Dermis microvascular lymphatic vessel endothelial cell (primary cell): ENCODE measurements at regions not wholly inside any gene's neighbourhood (a gene's known extent, or its start where the extent isn't known, plus 50 kb on each side); places are given as distances from the start of the nearest gene placed in this dataset.
"Not testable (repeated sequence)": the region's sequence is repeated elsewhere in the genome, so short reads cannot be mapped to it uniquely, and the experiment has no call there.

Experiments used
- DNase-seq, 2 donors: peaks; one replicate each; pipeline versions ENCODE4 v3.0.0 to v3.0.0-alpha.2; 2010; ENCODE audit warnings: low read depth in 2 of 2

DNA sequence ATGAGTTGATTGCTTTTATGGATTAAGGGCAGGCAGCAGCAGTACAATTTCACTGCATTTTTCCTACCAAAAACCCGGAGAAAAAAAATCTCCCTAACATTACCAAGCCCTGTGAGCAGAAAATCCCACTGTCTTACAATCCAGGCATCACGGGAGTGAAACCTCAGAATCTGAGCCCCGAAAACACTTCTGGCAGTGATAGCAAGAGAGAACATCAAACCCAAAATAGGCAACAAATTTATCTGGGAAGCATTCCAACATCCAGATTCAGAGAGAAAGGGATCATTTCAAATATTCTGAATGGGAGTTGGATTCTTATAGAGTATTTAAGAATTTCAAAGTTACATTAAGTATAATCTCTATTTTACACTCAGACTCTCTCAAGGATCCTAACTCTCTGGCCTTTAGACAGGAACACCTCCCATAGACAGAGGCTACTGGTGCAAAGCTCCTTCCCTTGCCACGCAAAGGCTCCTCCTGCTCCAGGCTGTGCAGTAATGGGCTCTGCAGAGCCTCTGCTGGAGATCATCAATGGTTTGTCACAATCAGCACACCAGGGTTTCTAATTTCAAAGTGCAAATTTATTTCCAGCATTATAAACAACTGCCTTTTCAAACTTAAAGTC, 256.9 kb downstream of the PARM1 start:
- no peak for DNase-seq

DNA sequence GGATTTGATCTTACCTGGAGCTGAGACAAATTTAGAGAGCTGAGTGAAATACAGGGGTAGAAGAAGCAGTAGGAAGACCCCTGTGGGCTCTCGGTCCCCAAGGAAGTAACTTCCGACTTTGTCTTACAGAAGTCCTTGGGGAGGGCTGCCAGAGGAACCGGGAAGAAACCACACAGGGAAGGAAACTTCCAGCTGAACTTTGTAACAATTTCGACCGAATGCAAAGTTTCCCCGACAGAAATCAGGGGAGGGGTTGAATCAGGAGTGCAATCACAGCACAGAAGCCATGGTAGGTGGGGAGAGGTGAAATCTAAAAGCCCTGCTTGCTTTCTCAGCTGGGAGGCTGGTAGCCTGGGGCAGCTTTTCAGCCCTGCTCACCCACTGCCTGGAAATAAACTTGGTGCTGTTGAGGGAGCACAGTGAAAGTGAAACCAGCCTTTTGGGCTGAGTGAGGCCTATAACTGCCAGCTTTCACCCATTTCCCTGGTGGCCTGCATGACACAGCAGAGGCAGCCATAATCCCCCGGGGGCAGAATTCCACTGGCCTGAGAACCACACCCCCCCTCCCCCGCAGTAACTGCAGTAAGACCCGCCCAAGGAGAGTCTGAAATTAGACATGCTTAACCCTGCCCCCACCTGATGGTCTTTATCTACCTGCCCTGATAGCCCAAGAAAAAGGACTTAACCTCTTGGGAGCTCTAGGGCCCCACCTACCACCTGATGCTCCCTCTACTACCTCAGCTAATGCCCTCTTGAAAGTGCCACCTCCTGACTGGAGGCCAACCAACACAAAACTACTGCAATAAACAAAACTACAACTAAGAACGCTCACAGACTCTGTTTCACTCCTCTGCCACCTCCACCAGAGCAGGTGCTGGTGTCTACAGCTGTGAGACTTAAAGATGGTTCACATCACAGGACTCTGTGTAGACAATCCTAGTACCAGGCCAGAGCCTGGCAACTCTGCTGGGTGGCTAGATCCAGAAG, 248.2 kb downstream of the PARM1 start:
- no peak for DNase-seq

DNA sequence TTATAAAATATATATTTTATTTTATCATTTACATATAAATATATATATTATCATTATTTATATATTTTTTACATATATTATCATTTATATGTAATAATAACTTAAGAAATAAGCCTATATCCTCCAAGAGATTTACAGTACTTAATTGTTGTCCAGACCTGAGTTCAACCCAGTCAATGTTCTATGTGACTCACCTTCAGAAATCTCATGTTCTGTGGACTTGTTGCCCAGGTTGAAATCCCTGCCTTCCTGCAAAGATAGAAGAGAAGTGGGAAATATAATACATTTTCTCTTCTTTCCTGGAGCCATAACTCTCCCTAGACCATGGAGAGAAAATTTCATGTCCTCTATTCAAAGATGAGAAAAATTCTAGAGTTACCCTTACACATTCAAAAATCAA, 247.3 kb downstream of the PARM1 start:
- DNase-seq, result no peak

DNA sequence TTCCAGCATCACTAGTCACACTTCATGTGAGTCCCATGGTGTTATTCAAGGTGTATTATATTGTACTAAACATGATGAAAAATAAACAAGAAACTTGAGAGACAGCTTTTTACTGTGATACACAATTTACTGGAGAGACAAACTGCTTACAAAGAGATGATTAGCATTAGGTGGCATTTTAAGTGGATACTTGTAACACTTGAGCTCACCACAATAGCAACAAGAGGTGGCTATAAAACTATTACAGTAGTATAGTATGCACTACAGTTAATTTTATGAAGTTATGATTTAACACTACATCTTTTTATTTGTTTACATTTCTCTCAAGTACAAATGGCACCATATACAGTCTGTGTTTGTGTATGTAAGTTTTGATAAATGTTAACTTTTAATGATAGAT, 246.6 kb downstream of the PARM1 start:
- no peak for DNase-seq

DNA sequence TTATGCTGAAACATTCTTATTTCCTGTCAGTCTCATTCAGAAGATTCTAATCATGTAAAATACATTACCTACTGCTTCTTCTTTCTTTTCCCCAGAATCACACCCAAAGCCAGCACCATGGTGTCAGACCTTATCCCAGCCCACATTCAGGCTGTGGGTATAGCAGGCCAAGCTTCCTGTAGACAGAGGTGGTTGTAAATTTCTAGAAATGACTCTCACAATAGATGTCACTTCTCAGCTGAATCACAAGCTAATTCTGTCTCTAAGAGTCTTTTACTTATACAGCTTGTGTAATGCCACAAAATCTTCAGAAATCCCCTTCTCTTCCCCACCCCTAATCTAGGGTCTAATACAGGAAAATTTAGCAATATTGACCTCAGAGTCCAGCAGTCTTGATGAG, 239.6 kb downstream of the PARM1 start:
- no peak for DNase-seq

DNA sequence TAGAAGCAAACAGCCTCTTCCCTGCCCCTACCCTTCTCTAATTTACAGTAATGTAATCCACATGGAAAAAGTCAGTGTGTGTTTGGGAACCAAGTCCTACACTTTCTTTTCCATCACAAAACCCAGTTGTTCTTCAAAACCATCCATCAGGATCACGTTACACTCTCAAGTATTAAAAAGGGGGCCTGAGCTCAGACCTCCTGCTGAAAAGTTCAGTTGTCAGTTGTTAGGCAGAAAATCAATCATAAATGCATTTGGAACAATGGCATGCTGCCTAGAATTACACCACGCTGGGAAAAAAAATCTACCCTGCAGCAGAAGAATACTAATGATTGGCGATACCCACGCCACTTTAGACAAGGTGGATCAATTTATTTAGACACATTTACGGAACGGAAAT, 236.5 kb downstream of the PARM1 start:
- no peak for DNase-seq

DNA sequence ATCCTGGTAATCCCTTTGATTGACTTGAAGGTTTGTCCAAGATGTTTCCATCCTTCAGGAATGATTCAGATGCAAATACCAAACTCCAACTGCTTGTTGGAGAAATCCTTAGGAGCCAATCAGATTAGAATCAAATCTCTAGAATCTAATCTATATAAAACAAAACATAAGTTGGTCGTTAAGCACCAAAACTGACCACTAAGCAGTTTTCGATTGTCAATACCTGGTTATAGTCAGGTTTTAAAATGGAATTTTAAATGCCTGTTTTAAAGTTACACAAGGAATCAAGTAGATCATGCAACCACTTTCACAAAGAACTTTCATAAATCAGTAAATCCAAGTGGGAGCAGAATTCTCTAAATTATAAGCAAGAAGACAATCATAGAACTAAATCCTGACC, 236.1 kb downstream of the PARM1 start:
- no peak for DNase-seq

DNA sequence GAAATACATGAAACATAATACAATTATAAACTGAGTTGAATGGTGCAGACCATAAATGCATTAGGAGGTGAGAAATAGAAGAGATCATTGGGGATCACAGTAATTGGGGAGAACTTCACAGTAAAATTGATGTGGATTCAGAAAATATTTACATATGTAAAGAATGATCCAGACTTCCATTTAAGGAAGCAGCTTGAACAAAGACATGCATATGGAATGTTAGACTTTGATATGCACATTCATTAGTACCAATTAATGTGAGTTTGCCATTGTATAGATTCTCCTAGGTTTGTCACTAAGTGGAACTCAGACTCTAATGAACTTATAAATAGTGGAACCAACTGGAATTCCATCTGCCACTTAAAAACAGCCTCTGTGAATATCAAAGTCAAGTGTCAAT, 235.6 kb downstream of the PARM1 start:
- DNase-seq, result no peak

DNA sequence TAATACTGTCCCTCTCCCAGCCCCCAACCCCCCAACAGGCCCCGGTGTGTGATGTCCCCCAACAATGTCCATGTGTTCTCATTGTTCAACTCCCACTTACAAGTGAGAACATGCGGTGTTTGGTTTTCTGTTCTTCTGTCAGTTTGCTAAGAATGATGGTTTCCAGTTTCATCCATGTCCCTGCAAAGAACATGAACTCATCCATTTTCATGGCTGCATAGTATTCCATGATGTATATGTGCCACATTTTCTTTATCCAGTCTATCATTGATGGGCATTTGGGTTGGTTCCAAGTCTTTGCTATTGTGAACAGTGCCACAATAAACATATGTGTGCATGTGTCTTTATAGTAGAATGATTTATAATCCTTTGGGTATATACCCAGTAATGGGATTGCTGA, 232.2 kb downstream of the PARM1 start:
- DNase-seq, result not testable (repeated sequence)

DNA sequence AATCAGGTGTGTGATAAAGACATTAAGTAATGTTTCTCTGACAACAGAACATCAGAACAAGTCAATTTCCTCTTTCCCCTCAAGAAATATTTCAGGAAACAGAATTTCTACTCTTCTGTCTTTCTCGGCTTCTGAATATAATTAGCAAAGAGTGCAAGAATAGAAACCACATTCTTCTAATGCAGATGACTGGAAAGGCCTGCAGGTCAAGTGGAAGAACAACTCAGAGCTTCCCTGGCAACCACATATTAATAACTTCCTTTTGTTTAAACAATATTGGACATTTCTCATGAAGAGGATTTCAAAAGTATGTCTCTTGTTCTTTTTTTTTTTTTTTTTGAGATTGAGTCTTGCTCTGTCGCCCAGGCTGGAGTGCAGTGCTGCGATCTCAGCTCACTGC, 225.5 kb downstream of the PARM1 start:
- DNase-seq, result no peak

DNA sequence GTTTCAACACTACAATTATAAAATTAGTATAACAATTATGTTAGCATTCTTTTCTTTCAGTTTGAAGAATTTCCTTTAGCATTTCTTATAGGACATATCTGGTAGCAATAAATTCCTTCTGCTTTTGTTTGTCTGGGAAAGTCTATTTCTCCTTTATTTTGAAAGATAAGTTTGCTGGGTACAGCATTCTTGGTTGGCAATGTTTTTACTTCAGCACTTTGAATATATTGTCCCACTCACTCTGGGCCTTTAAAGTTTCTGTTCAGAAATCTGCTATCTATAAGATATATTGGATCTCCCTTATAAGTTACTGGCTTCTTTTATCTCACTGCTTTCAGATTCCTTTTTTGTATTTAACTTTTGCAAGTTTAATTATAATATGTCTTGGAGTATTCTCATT, 222.1 kb downstream of the PARM1 start:
- DNase-seq, result no peak

DNA sequence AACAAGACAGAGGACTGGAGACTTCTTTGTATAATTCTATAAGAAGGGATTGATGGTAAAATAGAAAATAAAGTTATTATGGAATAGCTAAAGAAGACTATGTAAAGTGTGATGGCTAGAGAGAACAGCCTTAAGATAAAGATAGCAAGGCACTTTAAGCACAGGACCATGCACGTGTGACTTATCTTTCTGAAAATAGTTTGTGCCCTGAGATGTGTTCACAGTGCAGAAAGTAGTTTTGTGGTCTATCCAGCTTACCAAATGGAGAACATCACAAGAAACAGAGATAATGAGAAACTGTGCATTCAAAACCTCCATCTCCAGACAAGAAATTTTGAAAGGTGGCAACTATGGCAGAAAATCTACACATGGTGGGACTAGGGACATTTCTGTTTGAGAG, 213.3 kb downstream of the PARM1 start:
- no peak for DNase-seq

DNA sequence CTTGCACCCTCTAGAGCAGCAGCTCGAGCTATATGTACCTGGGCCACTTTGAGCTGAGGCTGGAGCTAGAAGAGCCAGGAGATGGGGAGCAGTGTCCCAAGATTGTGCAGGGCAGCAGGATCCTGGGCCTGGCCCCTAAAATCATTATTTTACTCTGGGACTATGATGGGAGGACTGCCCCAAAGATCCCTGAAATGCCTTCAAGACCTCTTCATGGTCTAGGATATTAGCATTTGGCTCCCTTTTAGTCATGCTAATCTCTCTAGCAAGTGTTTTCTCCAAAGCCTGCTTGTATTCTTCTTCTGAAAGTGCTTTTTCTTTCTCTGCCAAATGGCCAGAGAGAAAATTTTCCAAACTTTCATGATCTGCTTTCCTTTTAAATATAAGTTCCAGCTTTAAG, 211.6 kb downstream of the PARM1 start:
- DNase-seq, result no peak

DNA sequence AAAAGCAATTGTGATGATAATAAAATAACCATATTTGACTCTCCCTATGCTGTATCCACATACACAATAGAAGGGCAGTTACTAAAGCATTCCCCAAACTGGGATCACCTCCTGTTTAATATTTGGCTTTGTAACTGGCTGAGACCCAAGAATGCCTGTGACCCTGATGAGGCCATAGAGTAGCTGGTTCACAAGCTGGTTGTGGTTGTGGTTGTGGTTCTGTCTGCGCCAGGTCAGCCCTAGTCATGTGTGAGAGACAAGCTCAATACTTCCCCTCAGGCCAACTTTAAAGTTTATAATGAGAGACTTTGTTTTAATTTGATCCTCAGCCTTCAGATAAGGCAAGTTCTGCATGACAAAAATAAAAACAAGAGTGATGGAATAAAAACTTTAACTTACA, 209.9 kb downstream of the PARM1 start:
- DNase-seq, result no peak

DNA sequence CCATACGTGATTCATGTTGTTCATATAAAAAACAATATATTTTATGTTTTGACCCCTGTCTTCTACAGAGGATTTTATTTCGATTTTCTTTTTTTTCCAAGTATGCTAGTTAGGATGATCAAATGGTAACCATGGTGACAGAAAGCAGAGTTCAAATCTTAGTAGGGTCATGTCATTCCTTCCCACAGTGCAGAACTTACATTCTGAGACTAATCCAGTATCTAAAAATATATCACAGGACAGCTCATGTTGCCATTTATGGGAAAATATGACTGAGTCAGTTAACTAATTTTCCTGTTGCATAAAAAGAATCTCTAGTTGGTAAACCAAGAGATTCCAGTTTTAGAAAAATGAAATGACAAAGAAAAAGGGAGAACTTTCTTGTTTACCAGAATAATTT, 209.5 kb downstream of the PARM1 start:
- DNase-seq, result no peak

DNA sequence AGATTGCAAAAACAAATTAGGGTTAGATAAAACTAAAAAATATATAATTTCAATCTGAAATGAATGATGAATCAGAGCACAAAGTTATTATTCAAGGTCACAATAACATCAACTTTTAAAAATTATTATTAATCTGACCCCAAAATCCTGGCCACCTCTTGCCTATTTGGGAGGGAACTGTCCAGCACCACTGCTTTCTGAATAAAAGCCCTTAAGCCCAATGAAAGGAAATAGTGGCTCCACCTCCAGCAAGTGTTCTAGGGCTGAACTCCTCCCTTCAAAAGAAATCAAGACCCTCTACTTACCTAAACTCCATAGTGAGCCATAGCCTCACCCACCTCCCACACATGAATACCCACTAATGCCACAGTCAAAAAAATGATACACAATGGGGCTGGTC, 208.2 kb downstream of the PARM1 start:
- no peak for DNase-seq

DNA sequence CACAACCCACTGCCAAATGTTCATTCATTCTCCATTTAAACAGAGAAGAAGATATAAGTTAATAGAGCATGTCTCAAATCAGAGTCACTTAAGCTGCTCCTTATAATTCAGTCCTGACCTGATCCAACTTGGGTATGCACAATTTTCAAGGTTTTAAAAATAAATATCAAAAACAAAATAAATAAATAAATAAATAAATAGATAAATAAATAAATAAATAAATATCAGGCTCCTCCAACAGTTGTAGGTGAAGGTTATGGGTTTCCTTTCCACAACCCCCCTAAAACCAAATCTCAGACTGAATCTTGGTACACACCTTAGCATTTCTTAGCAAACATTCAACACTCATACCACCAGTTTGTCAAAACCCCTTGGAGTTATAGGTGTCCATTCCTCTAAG, 204.4 kb downstream of the PARM1 start:
- DNase-seq, result no peak

DNA sequence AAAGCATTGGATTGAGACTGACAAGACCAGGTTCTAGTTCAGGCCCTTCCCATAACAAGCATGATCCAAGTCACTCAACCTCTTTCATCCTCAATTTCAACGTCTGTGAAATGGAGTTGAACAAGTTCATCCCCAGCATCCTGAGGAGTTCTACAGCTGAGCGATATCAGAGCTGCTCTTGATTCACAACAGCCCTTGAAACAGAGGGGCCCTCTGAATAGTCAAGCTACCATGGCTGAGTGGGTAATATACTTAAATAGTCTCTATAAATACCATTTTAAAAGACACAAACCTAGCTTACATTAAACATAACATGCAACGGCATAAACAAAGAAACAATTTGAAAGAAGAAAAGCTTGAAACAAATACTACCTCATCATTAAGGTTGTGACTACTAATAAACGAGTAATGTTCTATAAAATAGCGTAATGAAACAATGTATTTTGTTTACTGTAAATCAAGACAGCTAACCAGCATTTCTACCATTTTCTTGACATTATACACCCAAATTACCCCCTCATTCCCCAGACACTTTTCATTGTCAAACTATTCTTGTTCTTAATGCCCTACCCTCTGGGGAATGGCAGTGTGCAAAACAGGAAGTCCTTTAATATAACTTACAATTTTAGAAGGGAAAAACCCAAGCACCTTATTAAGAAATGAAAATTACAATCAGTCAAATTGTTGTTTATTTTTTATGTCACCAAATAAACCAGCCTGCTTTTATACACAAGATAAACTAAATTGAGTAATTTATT, 202.3 kb downstream of the PARM1 start:
- DNase-seq, result no peak

DNA sequence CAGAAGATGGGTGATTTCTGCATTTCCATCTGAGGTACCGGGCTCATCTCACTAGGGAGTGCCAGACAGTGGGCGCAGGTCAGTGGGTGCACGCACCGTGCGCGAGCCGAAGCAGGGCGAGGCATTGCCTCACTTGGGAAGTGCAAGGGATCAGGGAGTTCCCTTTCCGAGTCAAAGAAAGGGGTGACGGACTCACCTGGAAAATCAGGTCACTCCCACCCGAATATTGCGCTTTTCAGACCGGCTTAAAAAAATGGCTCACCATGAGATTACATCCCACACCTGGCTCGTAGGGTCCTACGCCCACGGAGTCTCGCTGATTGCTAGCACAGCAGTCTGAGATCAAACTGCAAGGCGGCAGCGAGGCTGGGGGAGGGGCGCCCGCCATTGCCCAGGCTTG, 194.0 kb downstream of the PARM1 start:
- DNase-seq, result not testable (repeated sequence)

DNA sequence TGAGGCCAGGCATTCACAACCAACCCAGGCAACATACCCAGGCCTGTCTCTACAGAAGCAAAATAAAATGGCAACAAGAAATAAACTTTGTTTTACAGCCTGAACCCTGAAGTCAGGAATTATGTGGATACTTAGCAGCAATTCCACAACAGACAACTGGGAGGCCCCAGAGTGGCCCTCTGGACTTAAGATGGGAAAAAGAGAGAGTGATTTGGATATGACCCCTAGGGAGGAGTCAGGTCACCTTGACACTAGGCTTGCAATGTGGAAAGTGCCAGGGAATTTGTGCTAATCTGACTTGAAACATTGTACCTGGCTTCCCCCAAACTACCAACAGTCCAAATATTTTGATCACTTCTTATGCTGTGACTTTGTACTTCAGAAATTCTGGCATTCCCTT, 193.1 kb downstream of the PARM1 start:
- no peak for DNase-seq

DNA sequence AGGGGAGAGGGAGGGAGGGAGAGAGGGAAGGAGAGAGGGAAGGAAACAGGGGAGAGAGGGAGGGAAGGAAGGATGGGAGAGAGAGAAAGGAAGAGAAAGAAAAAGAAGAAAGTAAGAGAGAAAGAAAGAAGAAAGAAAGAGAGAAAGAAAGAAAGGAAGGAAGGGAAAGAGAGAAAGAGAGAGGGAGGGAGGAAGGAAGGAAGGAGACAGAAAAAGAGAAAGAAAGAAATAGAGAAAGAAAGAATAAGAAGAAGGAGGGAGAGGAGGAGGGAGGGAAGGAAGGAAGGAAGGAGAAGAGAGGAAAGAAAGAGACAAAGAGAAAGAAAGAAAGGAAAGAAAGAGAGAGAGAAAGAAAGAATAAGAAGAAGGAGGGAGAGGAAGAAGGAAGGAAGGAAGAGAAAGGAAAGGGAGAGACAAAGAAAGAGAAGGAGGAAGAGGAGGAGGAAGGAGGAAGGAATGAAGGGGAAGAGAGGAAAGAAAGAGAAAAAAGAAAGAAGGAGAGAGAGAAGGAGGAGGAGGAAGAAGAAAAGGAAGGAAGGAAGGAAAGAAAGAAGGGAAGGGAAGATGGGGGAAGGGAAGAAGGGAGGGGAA, 189.6 kb downstream of the PARM1 start:
- no peak for DNase-seq

DNA sequence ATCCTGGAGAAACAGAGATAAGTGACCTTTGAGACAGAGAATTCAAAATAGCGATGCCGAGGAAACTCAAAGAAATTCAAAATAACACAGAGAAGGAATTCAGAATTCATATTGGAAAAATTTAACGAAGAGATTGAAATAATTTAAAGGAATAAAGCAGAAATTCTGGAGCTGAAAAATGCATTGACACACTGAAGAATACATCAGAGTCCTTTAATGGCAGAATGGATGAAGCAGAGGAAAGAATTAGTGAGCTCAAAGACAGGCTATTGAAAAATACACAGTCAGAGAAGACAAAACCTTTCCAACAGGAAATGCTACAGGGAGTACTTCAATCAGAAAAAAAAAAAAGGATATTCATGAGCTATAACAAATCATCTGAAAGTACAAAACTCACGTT, 185.8 kb downstream of the PARM1 start:
- DNase-seq, result no peak
